Neural cell (in vitro differentiated cells): ENCODE measurements at regions not wholly inside any gene's neighbourhood (a gene's known extent, or its start where the extent isn't known, plus 50 kb on each side); places are given as distances from the start of the nearest gene placed in this dataset.

Experiments
- H2AFZ ChIP-seq: fragments of 200-600, 300-800 bp; sonication (generic), shearing (Covaris generic); 2 replicates; pipeline ENCODE4 v1.6.0; 2014; ENCODE audit warnings: low read depth, mild to moderate bottlenecking, antibody characterized with exemption, low read length, moderate library complexity
- H3F3A ChIP-seq: fragments of 200-600 bp; shearing (Covaris generic); 2 replicates; pipeline ENCODE4 v1.6.1; 2016; ENCODE audit warnings: mild to moderate bottlenecking, moderate library complexity, mixed read lengths, antibody characterized with exemption, low read length; ENCODE audit not compliant: insufficient read depth, poor library complexity, severe bottlenecking
- H3K27ac ChIP-seq: fragments of 200-600, 300-800 bp; sonication (generic), shearing (Covaris generic); 2 replicates; pipeline ENCODE4 v1.5.1; 2014; ENCODE audit warnings: mild to moderate bottlenecking, low read length, moderate library complexity
- H3K27me3 ChIP-seq: fragments of 300-800, 200-600 bp; sonication (generic), shearing (Covaris generic); 2 replicates; pipeline ENCODE4 v1.6.0; 2014; ENCODE audit warnings: mild to moderate bottlenecking, low read depth, low read length, moderate library complexity; ENCODE audit not compliant: insufficient read depth
- H3K36me3 ChIP-seq: fragments of 300-800, 200-600 bp; sonication (generic), shearing (Covaris generic); 2 replicates; pipeline ENCODE4 v1.5.1; 2014; ENCODE audit warnings: mild to moderate bottlenecking, antibody characterized with exemption, low read length, moderate library complexity; ENCODE audit not compliant: insufficient read depth
- H3K4me2 ChIP-seq: fragments of 300-800, 200-600 bp; sonication (generic), shearing (Covaris generic); 2 replicates; pipeline ENCODE4 v1.6.0; 2014; ENCODE audit warnings: mild to moderate bottlenecking, low read length
- H3K4me3 ChIP-seq: fragments of 300-800, 200-600 bp; sonication (generic), shearing (Covaris generic); 2 replicates; pipeline ENCODE4 v1.5.1; 2014; ENCODE audit warnings: mild to moderate bottlenecking, low read length, moderate library complexity
- H3K79me2 ChIP-seq: fragments of 200-600 bp; shearing (Covaris generic); replicated peaks from 2 replicates; pipeline ENCODE4 v1.6.0; 2014; ENCODE audit warnings: mild to moderate bottlenecking, low read length, moderate library complexity; ENCODE audit not compliant: insufficient read depth
- H3K9ac ChIP-seq: fragments of 300-800, 200-600 bp; sonication (generic), shearing (Covaris generic); 2 replicates; pipeline ENCODE4 v1.6.1; 2016; ENCODE audit warnings: mild to moderate bottlenecking, low read length, mixed read lengths
- H3K9me2 ChIP-seq: fragments of 200-600 bp; shearing (Covaris generic); 2 replicates; pipeline ENCODE4 v1.6.1; 2016; ENCODE audit warnings: mild to moderate bottlenecking, low read length, mixed read lengths; ENCODE audit not compliant: insufficient read depth
- H3K9me3 ChIP-seq: fragments of 200-600, 300-800 bp; sonication (generic), shearing (Covaris generic); 2 replicates; pipeline ENCODE4 v1.6.1; 2016; ENCODE audit warnings: mild to moderate bottlenecking, mixed run types, low read length, moderate library complexity, mixed read lengths
- H4K20me1 ChIP-seq: fragments of 200-600 bp; shearing (Covaris generic); 2 replicates; pipeline ENCODE4 v1.6.1; 2016; ENCODE audit warnings: mild to moderate bottlenecking, mixed run types; ENCODE audit not compliant: insufficient read depth
- EZH2 ChIP-seq: fragments of 200-600, 300-800 bp; shearing (Covaris generic), sonication (generic); IDR thresholded peaks from 2 replicates; pipeline ENCODE4 v1.6.1; 2014; ENCODE audit warnings: antibody characterized with exemption, low read length, borderline replicate concordance, mild to moderate bottlenecking; ENCODE audit not compliant: insufficient read depth, poor library complexity, severe bottlenecking
- POLR2AphosphoS5 ChIP-seq: IDR thresholded peaks from 2 replicates; pipeline ENCODE4 v1.6.1; 2012
- RAD21 ChIP-seq: fragments of 450-650 bp; conservative IDR thresholded peaks from 2 replicates; pipeline ENCODE4 v1.6.1; 2014; ENCODE audit warnings: antibody characterized with exemption, mild to moderate bottlenecking, moderate library complexity
- SMC3 ChIP-seq: fragments of 450-650 bp; conservative IDR thresholded peaks from 2 replicates; pipeline ENCODE4 v1.6.1; 2014; ENCODE audit warnings: antibody characterized with exemption, mild to moderate bottlenecking, moderate library complexity; ENCODE audit not compliant: poor library complexity
- TAF1 ChIP-seq: IDR thresholded peaks from 2 replicates; pipeline ENCODE4 v1.6.1; 2012; ENCODE audit warnings: low read depth
- TF ChIP-seq, protein P1 (sequence below): IDR thresholded peaks from 2 replicates; pipeline ENCODE4 v1.6.1; 2012; ENCODE audit warnings: borderline replicate concordance
- TF ChIP-seq, protein P2 (sequence below): fragments of 450-650 bp; IDR thresholded peaks from 2 replicates; pipeline ENCODE4 v1.5.1; 2014; ENCODE audit warnings: antibody characterized with exemption, mild to moderate bottlenecking, moderate library complexity; ENCODE audit not compliant: poor library complexity, severe bottlenecking

DNA sequence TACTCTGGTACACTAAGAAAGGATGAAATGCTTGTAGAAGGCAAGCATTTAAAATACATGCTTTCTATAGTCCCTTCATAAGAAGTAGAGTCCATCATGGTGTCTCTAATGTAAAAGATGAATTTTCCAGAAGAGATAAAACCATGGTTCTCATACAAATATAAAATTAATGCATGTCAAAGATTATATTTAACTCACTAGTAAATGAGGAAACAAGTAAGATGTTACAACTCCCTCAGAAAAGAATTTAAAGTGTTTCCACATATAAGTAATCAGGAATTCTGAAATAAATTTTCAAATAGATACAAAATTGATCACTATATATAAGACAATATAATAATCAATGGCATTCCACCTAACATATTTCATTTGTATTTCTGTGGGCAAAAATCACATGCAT lies 570.3 kb upstream of the CCDC54 start:
- TF ChIP-seq SMC3 (no peak), RAD21 (no peak), POLR2AphosphoS5 (no peak), TAF1 (no peak)
- TF ChIP-seq, protein P1, sequence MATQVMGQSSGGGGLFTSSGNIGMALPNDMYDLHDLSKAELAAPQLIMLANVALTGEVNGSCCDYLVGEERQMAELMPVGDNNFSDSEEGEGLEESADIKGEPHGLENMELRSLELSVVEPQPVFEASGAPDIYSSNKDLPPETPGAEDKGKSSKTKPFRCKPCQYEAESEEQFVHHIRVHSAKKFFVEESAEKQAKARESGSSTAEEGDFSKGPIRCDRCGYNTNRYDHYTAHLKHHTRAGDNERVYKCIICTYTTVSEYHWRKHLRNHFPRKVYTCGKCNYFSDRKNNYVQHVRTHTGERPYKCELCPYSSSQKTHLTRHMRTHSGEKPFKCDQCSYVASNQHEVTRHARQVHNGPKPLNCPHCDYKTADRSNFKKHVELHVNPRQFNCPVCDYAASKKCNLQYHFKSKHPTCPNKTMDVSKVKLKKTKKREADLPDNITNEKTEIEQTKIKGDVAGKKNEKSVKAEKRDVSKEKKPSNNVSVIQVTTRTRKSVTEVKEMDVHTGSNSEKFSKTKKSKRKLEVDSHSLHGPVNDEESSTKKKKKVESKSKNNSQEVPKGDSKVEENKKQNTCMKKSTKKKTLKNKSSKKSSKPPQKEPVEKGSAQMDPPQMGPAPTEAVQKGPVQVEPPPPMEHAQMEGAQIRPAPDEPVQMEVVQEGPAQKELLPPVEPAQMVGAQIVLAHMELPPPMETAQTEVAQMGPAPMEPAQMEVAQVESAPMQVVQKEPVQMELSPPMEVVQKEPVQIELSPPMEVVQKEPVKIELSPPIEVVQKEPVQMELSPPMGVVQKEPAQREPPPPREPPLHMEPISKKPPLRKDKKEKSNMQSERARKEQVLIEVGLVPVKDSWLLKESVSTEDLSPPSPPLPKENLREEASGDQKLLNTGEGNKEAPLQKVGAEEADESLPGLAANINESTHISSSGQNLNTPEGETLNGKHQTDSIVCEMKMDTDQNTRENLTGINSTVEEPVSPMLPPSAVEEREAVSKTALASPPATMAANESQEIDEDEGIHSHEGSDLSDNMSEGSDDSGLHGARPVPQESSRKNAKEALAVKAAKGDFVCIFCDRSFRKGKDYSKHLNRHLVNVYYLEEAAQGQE: no peak
- TF ChIP-seq, protein P2, sequence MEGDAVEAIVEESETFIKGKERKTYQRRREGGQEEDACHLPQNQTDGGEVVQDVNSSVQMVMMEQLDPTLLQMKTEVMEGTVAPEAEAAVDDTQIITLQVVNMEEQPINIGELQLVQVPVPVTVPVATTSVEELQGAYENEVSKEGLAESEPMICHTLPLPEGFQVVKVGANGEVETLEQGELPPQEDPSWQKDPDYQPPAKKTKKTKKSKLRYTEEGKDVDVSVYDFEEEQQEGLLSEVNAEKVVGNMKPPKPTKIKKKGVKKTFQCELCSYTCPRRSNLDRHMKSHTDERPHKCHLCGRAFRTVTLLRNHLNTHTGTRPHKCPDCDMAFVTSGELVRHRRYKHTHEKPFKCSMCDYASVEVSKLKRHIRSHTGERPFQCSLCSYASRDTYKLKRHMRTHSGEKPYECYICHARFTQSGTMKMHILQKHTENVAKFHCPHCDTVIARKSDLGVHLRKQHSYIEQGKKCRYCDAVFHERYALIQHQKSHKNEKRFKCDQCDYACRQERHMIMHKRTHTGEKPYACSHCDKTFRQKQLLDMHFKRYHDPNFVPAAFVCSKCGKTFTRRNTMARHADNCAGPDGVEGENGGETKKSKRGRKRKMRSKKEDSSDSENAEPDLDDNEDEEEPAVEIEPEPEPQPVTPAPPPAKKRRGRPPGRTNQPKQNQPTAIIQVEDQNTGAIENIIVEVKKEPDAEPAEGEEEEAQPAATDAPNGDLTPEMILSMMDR: no peak
- H3K36me3 ChIP-seq: no peaks in the 10 kb centered on the region
- H3K27me3 ChIP-seq: no peaks in the 10 kb centered on the region
- H3K4me2 ChIP-seq: no peak overlapping the region
- H3K9ac ChIP-seq: no peak overlapping the region
- H2AFZ ChIP-seq: no peak overlapping the region
- H3K27ac ChIP-seq: no peak overlapping the region
- no peaks in the 10 kb centered on the region for H3K9me2 ChIP-seq
- no peaks in the 10 kb centered on the region for H3F3A ChIP-seq
- H4K20me1 ChIP-seq: no peaks in the 10 kb centered on the region
- H3K79me2 ChIP-seq: no peaks in the 10 kb centered on the region
- no peak overlapping the region for H3K4me3 ChIP-seq
- no peaks in the 10 kb centered on the region for H3K9me3 ChIP-seq

DNA sequence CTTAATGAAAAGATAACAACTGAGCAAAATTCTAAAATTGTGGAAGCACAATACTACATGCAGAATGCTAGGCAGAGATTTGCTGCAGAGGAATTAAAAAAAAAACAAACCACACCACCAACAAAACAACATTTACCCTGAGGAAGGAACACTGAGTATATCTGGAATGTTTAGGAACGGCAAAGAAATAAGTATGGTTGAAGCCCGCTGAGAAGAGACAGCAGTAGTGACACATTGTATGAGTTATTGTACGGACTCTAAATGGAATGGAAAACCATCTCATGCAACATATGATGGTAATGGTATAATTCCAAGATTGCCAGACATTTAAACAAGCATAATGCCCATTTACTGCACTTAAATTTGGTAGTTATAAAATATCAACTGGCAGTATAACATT lies 568.2 kb upstream of the CCDC54 start:
- Histone ChIP-seq H3F3A (no peaks in the 10 kb centered on the region), H3K9me3 (no peaks in the 10 kb centered on the region), H2AFZ (no peak overlapping the region), H3K79me2 (no peaks in the 10 kb centered on the region), H3K27me3 (no peaks in the 10 kb centered on the region), H3K27ac (no peak overlapping the region), H3K9me2 (no peaks in the 10 kb centered on the region), H3K4me3 (no peak overlapping the region), H3K4me2 (no peak overlapping the region), H3K9ac (no peak overlapping the region), H4K20me1 (no peaks in the 10 kb centered on the region), H3K36me3 (no peaks in the 10 kb centered on the region)
- TF ChIP-seq TAF1 (no peak), RAD21 (no peak), POLR2AphosphoS5 (no peak), EZH2 (no peak), SMC3 (no peak)
- TF ChIP-seq, protein P2: no peak
- TF ChIP-seq, protein P1: no peak
